Kidney glomerular epithelial cell (primary cell): ENCODE measurements at regions not wholly inside any gene's neighbourhood (a gene's known extent, or its start where the extent isn't known, plus 50 kb on each side); places are given as distances from the start of the nearest gene placed in this dataset.
"Not testable (repeated sequence)": the region's sequence is repeated elsewhere in the genome, so short reads cannot be mapped to it uniquely, and the experiment has no call there.

Experiments
- DNase-seq: peaks from one replicate; lab custom pipeline; 2025; lab: John Stamatoyannopoulos, UW

GRCh38 chr5:172528440-172528839, 74.1 kb upstream of the SH3PXD2B start:
- no peak for DNase-seq

- DNase-seq, result no peak
These were observed 73.2 kb upstream of the SH3PXD2B start for GRCh38 chr5:172527559-172527958.

GRCh38 chr5:172525996-172526360, 71.7 kb upstream of the SH3PXD2B start:
- DNase-seq, result no peak

DNA sequence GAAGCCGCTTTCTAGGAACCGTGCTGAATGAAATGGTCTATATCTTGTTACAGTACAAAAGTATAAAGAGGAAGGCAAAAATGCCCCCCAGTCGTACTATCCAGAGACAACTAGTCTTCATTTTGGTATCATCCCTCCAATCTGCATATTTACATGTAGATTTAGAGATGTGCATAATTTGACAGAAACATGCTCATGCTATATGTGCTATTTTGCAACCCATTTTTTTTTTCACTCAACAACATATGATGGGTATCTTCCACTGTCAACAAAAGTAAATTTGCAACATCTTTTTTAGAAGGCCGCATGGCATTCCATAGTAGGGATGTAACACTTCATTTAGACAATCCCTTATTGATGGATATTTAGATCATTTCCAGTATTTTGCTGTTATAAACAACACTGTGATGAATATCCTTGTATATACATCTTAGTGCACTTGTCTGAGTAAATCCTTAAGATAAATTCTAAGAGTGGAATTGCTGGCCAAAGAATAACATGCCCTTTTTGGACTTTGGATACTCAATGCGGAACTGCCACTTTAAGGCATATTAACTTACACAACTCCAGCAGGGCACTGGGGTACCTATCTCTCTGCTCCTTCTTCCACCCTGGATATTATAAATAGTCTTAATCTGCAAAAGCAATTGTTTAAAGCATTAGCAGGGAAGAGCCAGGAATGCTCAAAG, 71.1 kb upstream of the SH3PXD2B start:
- DNase-seq, result no peak

- no peak for DNase-seq
These were observed 70.3 kb upstream of the SH3PXD2B start for GRCh38 chr5:172524573-172525021.

- DNase-seq, result no peak
These were observed 68.9 kb upstream of the SH3PXD2B start for GRCh38 chr5:172523146-172523745.

DNA sequence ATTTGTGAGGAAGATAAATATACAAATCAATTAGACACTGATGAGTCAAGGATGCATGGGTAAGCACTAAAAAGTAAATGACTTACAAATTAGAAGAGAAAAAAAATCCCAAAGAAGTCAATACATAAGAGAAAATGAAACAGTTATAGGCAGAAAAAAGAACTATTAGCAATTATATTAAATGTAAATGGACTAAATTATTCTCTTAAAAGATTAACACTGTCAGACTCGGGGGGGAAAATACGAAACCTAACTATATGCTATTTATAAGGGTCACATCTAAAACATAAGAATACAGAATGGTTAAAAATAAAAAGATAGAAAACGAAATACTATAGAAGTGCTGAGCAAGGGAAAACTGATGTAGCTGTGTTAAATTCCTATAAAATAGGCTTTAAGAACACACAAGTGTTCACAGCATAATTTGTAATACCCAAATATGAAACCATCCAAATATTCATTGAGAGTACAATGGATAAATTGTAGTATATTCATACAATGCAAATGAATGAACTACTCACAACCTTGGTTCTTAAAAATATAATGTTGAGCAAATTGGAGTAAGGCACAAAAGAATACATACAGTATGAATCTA, 67.1 kb upstream of the SH3PXD2B start:
- DNase-seq, result no peak

DNA sequence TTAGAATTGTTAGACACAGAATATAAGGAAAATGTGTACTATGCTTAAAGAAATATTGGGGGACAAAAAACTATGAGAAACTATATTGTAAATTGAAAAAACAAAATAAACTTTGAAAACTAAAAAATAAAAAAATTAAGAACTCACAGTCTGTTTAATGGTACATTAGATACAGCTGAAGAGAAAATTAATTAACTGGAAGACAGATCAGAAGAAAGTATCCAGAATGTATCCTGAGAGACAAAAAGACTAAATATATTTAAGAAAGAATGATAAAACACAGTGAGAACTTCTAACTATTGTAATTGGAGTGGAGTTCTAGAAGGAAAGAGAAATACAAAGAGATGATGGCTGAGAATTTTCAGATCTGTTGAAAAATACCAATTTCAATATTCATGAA, 57.6 kb upstream of the SH3PXD2B start:
- DNase-seq, result no peak

GRCh38 chr5:172509405-172509781, 55.1 kb upstream of the SH3PXD2B start:
- DNase-seq, result no peak

- DNase-seq, result no peak
These were observed 54.4 kb upstream of the SH3PXD2B start for GRCh38 chr5:172508471-172509404.

GRCh38 chr5:172507485-172507884, 53.2 kb upstream of the SH3PXD2B start:
- not testable (repeated sequence) for DNase-seq

- DNase-seq, result no peak
These were observed 52.6 kb upstream of the SH3PXD2B start for GRCh38 chr5:172506921-172507320.

DNA sequence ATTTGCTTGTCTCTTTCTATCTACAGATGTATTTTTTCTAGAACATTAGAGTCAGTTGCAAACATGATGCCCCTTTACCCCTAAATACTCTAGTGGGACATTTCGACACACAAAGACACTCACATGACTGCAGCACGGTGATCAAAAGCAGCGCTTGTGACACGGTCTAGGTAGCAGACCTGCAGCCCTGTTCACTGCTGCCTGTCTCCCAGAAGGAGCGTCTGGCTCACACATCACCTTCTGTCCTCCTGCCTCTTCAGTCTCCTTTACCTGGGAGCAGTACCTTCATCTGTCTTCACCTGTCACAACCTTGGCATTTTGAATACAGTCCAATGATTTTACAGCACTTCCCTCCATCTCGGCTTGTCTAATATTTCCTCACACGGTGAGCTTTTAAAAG, 51.9 kb upstream of the SH3PXD2B start:
- no peak for DNase-seq

DNA sequence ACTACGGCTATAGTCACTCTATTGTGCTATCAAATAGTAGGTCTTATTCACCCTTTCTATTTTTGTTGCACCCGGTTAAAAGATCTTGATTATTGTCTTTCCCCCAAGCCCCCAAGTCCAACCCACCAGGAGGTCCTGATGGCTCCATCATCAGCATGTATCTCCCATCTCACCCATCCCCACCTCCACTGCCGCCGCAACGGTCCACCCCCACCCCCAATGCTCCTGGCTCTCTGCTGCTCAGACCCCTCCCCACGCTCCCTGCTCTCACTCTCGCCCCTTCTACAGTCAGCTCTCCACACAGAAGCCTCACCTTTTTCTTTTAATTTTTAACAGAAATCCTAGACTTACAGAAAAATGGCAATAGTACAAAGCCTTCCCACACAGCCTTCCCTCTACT, 51.5 kb upstream of the SH3PXD2B start:
- no peak for DNase-seq

- no peak for DNase-seq
These were observed 51.1 kb upstream of the SH3PXD2B start for GRCh38 chr5:172505403-172505759.

DNA sequence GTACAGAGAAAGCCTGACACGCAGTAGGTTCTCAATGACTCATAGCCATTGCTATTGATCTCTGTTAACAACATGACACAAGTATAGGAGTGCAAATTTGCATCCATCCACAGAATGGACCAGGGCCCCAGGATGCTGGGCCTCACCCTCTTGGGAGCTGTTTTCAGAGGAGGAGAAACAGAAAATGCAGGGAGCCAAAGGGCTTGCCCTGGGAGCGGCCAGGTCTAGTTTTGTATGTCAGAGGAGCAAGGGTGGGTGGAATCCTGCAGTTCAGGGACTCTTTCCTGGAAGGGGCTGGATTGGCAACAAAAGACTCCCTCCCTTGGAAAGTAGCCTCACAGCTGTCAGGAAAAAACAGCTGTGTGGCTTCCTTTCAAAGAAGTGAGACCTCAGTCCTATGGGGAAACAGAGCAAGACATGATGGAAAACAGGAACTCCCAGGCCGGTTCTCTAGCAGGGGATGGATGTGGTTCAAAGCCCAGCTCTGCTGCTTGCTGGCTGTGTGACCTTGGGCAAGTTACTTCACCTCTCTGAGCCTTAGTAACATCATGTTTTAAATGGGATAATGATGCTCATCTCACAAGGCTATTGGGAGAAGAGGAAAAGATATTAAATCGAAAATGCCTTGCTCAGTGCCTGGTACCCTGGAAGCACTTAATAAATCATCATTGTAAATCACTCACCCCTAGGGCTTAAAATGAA, 50.5 kb upstream of the SH3PXD2B start:
- no peak for DNase-seq

- DNase-seq, result no peak
These were observed 49.8 kb upstream of the SH3PXD2B start for GRCh38 chr5:172503925-172504700.
